H1 (cell line): ENCODE measurements at regions not wholly inside any gene's neighbourhood (a gene's known extent, or its start where the extent isn't known, plus 50 kb on each side); places are given as distances from the start of the nearest gene placed in this dataset.

Experiments
- CTCF ChIA-PET: fragments of 300-600 bp; sonication (Branson Sonifier 250); formaldehyde crosslinking; loops from one replicate; lab custom pipeline; 2021; ENCODE audit not compliant: partially characterized antibody; lab: Charles Lee
- POLR2A ChIA-PET: fragments of 300-600 bp; sonication (Branson Sonifier 250); formaldehyde crosslinking; loops from one replicate; lab custom pipeline; 2021; ENCODE audit warnings: inconsistent platforms; ENCODE audit not compliant: partially characterized antibody; lab: Charles Lee
- DNase-seq, 2 experiments: peaks; one replicate each; pipeline versions ENCODE4 v3.0.0 to v3.0.0-alpha.2; 2010 to 2022; ENCODE audit warnings: low spot score in 2 of 2, low read depth in 1 of 2, mixed read lengths in 1 of 2
- FAIRE-seq: peaks from 2 replicates; lab custom pipeline; 2011; peaks lifted over from hg19 to GRCh38; lab: Jason Lieb, UNC
- H2AFZ ChIP-seq: 2 replicates; pipeline ENCODE4 v1.8.1; 2012; ENCODE audit warnings: low read length, inconsistent platforms
- H2AK5ac ChIP-seq: 2 replicates; pipeline ENCODE4 v1.6.1; 2013; ENCODE audit warnings: low read depth, low read length
- H2BK120ac ChIP-seq: replicated peaks from 2 replicates; pipeline ENCODE3; 2013; ENCODE audit warnings: low read depth, low read length, inconsistent platforms
- H2BK12ac ChIP-seq: 2 replicates; pipeline ENCODE4 v1.6.1; 2013; ENCODE audit warnings: low read depth, low read length
- H2BK15ac ChIP-seq: 2 replicates; pipeline ENCODE4 v1.6.1; 2013; ENCODE audit warnings: low read length
- H2BK20ac ChIP-seq: 2 replicates; pipeline ENCODE4 v1.6.1; 2013; ENCODE audit warnings: low read length
- H2BK5ac ChIP-seq: 2 replicates; pipeline ENCODE4 v1.6.1; 2013; ENCODE audit warnings: low read depth, low read length
- H3K14ac ChIP-seq: 2 replicates; pipeline ENCODE4 v1.6.1; 2013; ENCODE audit warnings: inconsistent platforms; ENCODE audit not compliant: insufficient read length
- H3K18ac ChIP-seq: 2 replicates; pipeline ENCODE4 v1.6.1; 2013; ENCODE audit warnings: low read length; ENCODE audit errors: extremely low read depth
- H3K23ac ChIP-seq: 2 replicates; pipeline ENCODE4 v1.6.1; 2013; ENCODE audit warnings: inconsistent platforms; ENCODE audit not compliant: insufficient read length
- H3K23me2 ChIP-seq: 2 replicates; pipeline ENCODE4 v1.6.1; 2013; ENCODE audit warnings: low read depth, low read length
- H3K27ac ChIP-seq: 2 replicates; pipeline ENCODE4 v1.6.1; 2011; ENCODE audit warnings: low read depth, low read length, inconsistent platforms
- H3K27me3 ChIP-seq, 4 experiments: replicated peaks in 1 of 4; 1 replicate in 1 of 4; 2 replicates in 3 of 4; pipeline versions ENCODE4 v1.6.1 to v1.8.1; 2011 to 2013; ENCODE audit warnings: low read length in 3 of 4, mild to moderate bottlenecking in 3 of 4, inconsistent platforms in 2 of 4, mixed read lengths in 2 of 4, moderate library complexity in 1 of 4; ENCODE audit not compliant: control insufficient read depth in 3 of 4, insufficient read depth in 3 of 4; ENCODE audit errors: extremely low read depth in 1 of 4
- H3K36me3 ChIP-seq, 4 experiments: 2 replicates each; pipeline versions ENCODE4 v1.6.1 to v1.8.1; 2011 to 2013; ENCODE audit warnings: mild to moderate bottlenecking in 4 of 4, low read length in 3 of 4, moderate library complexity in 2 of 4, control low read depth in 1 of 4, inconsistent platforms in 1 of 4; ENCODE audit not compliant: insufficient read depth in 4 of 4, control insufficient read depth in 2 of 4
- H3K4ac ChIP-seq: replicated peaks from 2 replicates; pipeline ENCODE3; 2013; ENCODE audit warnings: low read length, low read depth, mixed read lengths, inconsistent platforms; ENCODE audit not compliant: insufficient read length
- H3K4me1 ChIP-seq, 4 experiments: replicated peaks in 1 of 4; 1 replicate in 1 of 4; 2 replicates in 3 of 4; pipeline versions ENCODE4 v1.6.1 to v1.8.1; 2011 to 2013; ENCODE audit warnings: low read length in 3 of 4, inconsistent platforms in 2 of 4, mixed read lengths in 1 of 4; ENCODE audit not compliant: insufficient read depth in 4 of 4, control insufficient read depth in 3 of 4
- H3K4me2 ChIP-seq, 2 experiments: 2 replicates each; pipeline versions ENCODE4 v1.6.1 to v1.8.1; 2011 to 2013; ENCODE audit warnings: low read depth in 2 of 2, low read length in 2 of 2, control low read depth in 1 of 2, inconsistent platforms in 1 of 2, mild to moderate bottlenecking in 1 of 2; ENCODE audit not compliant: insufficient read depth in 1 of 2
- H3K4me3 ChIP-seq, 4 experiments: fragments of 200-600, 300-600 bp in 1 of 4; sonication (generic), shearing (Covaris generic), sonication (Bioruptor Twin) in 1 of 4; 2 replicates each; pipeline versions ENCODE4 v1.5.1 to v1.8.1; 2011 to 2016; ENCODE audit warnings: low read length in 4 of 4, low read depth in 3 of 4, control low read depth in 2 of 4, inconsistent platforms in 2 of 4, mild to moderate bottlenecking in 2 of 4, mixed read lengths in 1 of 4, moderate library complexity in 1 of 4; ENCODE audit not compliant: insufficient read depth in 2 of 4; ENCODE audit errors: extremely low read depth in 1 of 4
- H3K56ac ChIP-seq: replicated peaks from 2 replicates; pipeline ENCODE3; 2013; ENCODE audit warnings: low read depth, mild to moderate bottlenecking, mixed read lengths, low read length, inconsistent platforms; ENCODE audit not compliant: insufficient read length
- H3K79me1 ChIP-seq: 2 replicates; pipeline ENCODE4 v1.6.1; 2013; ENCODE audit warnings: low read depth, low read length, control low read depth
- H3K79me2 ChIP-seq, 2 experiments: 2 replicates each; pipeline versions ENCODE4 v1.6.1 to v1.8.1; 2012 to 2013; ENCODE audit warnings: low read length in 2 of 2, mild to moderate bottlenecking in 2 of 2, inconsistent platforms in 1 of 2; ENCODE audit not compliant: insufficient read depth in 2 of 2, control insufficient read depth in 1 of 2
- H3K9ac ChIP-seq, 4 experiments: replicated peaks in 1 of 4; 1 replicate in 1 of 4; 2 replicates in 3 of 4; pipeline versions ENCODE4 v1.6.1 to v1.8.1; 2011 to 2013; ENCODE audit warnings: low read depth in 3 of 4, low read length in 3 of 4, control low read depth in 2 of 4, mild to moderate bottlenecking in 2 of 4, moderate library complexity in 2 of 4, inconsistent platforms in 1 of 4; ENCODE audit errors: extremely low read depth in 1 of 4
- H3K9me3 ChIP-seq, 2 experiments: 2 replicates each; pipeline versions ENCODE4 v1.6.1 to v1.8.1; 2012 to 2013; ENCODE audit warnings: mild to moderate bottlenecking in 2 of 2, moderate library complexity in 2 of 2, control low read depth in 1 of 2, inconsistent platforms in 1 of 2, low read depth in 1 of 2, low read length in 1 of 2, mixed read lengths in 1 of 2; ENCODE audit not compliant: insufficient read depth in 2 of 2
- H4K20me1 ChIP-seq, 2 experiments: replicated peaks in 1 of 2; 2 replicates each; pipeline versions ENCODE3 to v1.8.1; 2011 to 2013; ENCODE audit warnings: inconsistent platforms in 2 of 2, low read length in 2 of 2, mild to moderate bottlenecking in 1 of 2; ENCODE audit not compliant: insufficient read depth in 2 of 2, control insufficient read depth in 1 of 2
- H4K5ac ChIP-seq: 2 replicates; pipeline ENCODE4 v1.6.1; 2013; ENCODE audit warnings: low read length, low read depth, mixed read lengths, inconsistent platforms; ENCODE audit not compliant: insufficient read length
- H4K8ac ChIP-seq: 2 replicates; pipeline ENCODE4 v1.8.0; 2013; ENCODE audit warnings: mild to moderate bottlenecking, moderate library complexity, low read length, inconsistent platforms; ENCODE audit not compliant: insufficient read depth; ENCODE audit errors: extremely low read depth
- H4K91ac ChIP-seq: replicated peaks from 2 replicates; pipeline ENCODE3; 2013; ENCODE audit warnings: low read length, mixed read lengths, inconsistent platforms; ENCODE audit not compliant: insufficient read length
- CBX8 ChIP-seq: fragments of 300-800, 300-1000 bp; sonication (generic); IDR thresholded peaks from 2 replicates; pipeline ENCODE4 v1.7.1; 2016; ENCODE audit warnings: low read depth, low read length, borderline replicate concordance
- CTCF ChIP-seq, 3 experiments: IDR thresholded peaks; 1 replicate in 2 of 3; 2 replicates in 1 of 3; pipeline versions ENCODE4 v1.5.1 to v1.6.1; 2011; ENCODE audit warnings: low read length in 3 of 3, mild to moderate bottlenecking in 3 of 3, inconsistent platforms in 2 of 3, low read depth in 1 of 3, moderate library complexity in 1 of 3; ENCODE audit not compliant: insufficient read depth in 1 of 3; ENCODE audit errors: control extremely low read depth in 1 of 3
- SIX5 ChIP-seq: IDR thresholded peaks from 2 replicates; pipeline ENCODE4 v1.6.1; 2011; ENCODE audit warnings: mild to moderate bottlenecking, low read depth, low read length
- WGBS, 2 experiments: shearing (Covaris generic) in 1 of 2; methylation state at CpG; one replicate each; pipeline versions ENCODE4 v1.1.6 to v1.1.7; 2013 to 2015; ENCODE audit warnings: low lambda C conversion rate in 2 of 2, mixed read lengths in 2 of 2, inconsistent platforms in 1 of 2, low coverage in 1 of 2, missing lambda C conversion rate in 1 of 2; ENCODE audit not compliant: insufficient replicate concordance in 2 of 2, insufficient coverage in 1 of 2, insufficient read length in 1 of 2; ENCODE audit errors: extremely low coverage in 1 of 2, missing lambda C conversion rate in 1 of 2; 5-methylcytosine and 5-hydroxymethylcytosine counted together

GRCh38 chr3:115357456-115357855 lies 210.4 kb upstream of the ZBTB20 start:
- Histone ChIP-seq H3K9ac (no peak overlapping the region), H4K91ac (no peak overlapping the region), H3K27me3 (no peaks in the 10 kb centered on the region), H2AFZ (no peak overlapping the region), H4K20me1 (no peaks in the 10 kb centered on the region), H2BK20ac (no peak overlapping the region), H3K79me2 (no peaks in the 10 kb centered on the region), H2BK12ac (no peak overlapping the region), H2BK15ac (no peak overlapping the region), H4K8ac (no peak overlapping the region), H2AK5ac (no peak overlapping the region), H3K4me2 (no peak overlapping the region), H2BK120ac (no peak overlapping the region), H3K4me3 (no peak overlapping the region), H4K5ac (no peak overlapping the region), H3K79me1 (no peaks in the 10 kb centered on the region), H3K56ac (no peak overlapping the region), H3K18ac (no peak overlapping the region), H3K4ac (no peak overlapping the region), H3K23me2 (no peaks in the 10 kb centered on the region), H3K4me1 (no peaks in the 10 kb centered on the region; a peak in 1 of 7 replicates), H3K23ac (no peak overlapping the region), H2BK5ac (no peak overlapping the region), H3K36me3 (no peaks in the 10 kb centered on the region), H3K27ac (no peak overlapping the region), H3K14ac (no peak overlapping the region), H3K9me3 (no peaks in the 10 kb centered on the region)
- FAIRE-seq (no peak), DNase-seq (no peak)
- POLR2A ChIA-PET: no interaction called here
- CTCF ChIA-PET: interaction anchor here (0.7 to 0.8 kb wide), 2 partner anchors 9 to 11 kb away, joined by 3 read pairs; no protein-coding TSS in a partner anchor
- no peak for TF ChIP-seq SIX5
- TF ChIP-seq CTCF (IDR thresholded peaks at IDR 0.05; ENCODE audit: control extremely low read depth in 1 of 3, insufficient read depth in 1 of 3, low read depth in 1 of 3, low read length in 3 of 3): no peak
- TF ChIP-seq CBX8: no peak
- WGBS, 2 experiments: 94% methylated on average over 2 of the region's 2 CpGs; no CpG with 5 or more reads in 1 of the 2 experiments
